NCI-H146 (cell line): ENCODE measurements at regions not wholly inside any gene's neighbourhood (a gene's known extent, or its start where the extent isn't known, plus 50 kb on each side); places are given as distances from the start of the nearest gene placed in this dataset.
A peak's percentile ranks its signal among the peaks of the same experiment; 100 is the strongest.
"Not testable (repeated sequence)": the region's sequence is repeated elsewhere in the genome, so short reads cannot be mapped to it uniquely, and the experiment has no call there.

ENCODE experiments used
- DNase-seq: peaks from one replicate; lab custom pipeline; 2025; lab: John Stamatoyannopoulos, UW

GRCh38 chr13:109323338-109323737 is 463.0 kb downstream of the IRS2 start:
- no peak for DNase-seq

- no peak for DNase-seq
Observed at GRCh38 chr13:109318945-109319590, 467.3 kb downstream of the IRS2 start.

- DNase-seq = no peak
Observed at GRCh38 chr13:109315481-109315880, 470.9 kb downstream of the IRS2 start.

GRCh38 chr13:109314101-109314500 is 472.3 kb downstream of the IRS2 start:
- no peak for DNase-seq

GRCh38 chr13:109312399-109312798 is 474.0 kb downstream of the IRS2 start:
- DNase-seq = no peak

- not testable (repeated sequence) for DNase-seq
Observed at GRCh38 chr13:109311431-109311976, 474.9 kb downstream of the IRS2 start.

GRCh38 chr13:109309625-109310363 is 476.6 kb downstream of the IRS2 start:
- DNase-seq = peak; percentile 48

- no peak for DNase-seq
Observed at GRCh38 chr13:109307027-109307426, 479.4 kb downstream of the IRS2 start.

GRCh38 chr13:109301726-109302125 is 484.7 kb downstream of the IRS2 start:
- no peak for DNase-seq

GRCh38 chr13:109301276-109301675 is 485.1 kb downstream of the IRS2 start:
- no peak for DNase-seq

- DNase-seq = no peak
Observed at GRCh38 chr13:109297628-109298027, 488.8 kb downstream of the IRS2 start.

GRCh38 chr13:109293166-109293565 is 493.2 kb downstream of the IRS2 start:
- no peak for DNase-seq

- no peak for DNase-seq
Observed at GRCh38 chr13:109288151-109288709, 498.2 kb downstream of the IRS2 start.

GRCh38 chr13:109287553-109287952 is 498.8 kb downstream of the IRS2 start:
- no peak for DNase-seq

GRCh38 chr13:109285586-109285985 is 500.8 kb downstream of the IRS2 start:
- DNase-seq = no peak

- DNase-seq = no peak
Observed at GRCh38 chr13:109281903-109282635, 504.3 kb downstream of the IRS2 start.

- no peak for DNase-seq
Observed at GRCh38 chr13:109281017-109281902, 505.1 kb downstream of the IRS2 start.

GRCh38 chr13:109276261-109276660 is 510.1 kb downstream of the IRS2 start:
- no peak for DNase-seq

GRCh38 chr13:109275852-109276251 is 510.5 kb downstream of the IRS2 start:
- DNase-seq = no peak

GRCh38 chr13:109275139-109275745 is 511.1 kb downstream of the IRS2 start:
- no peak for DNase-seq
